ENCODE measurements at regions not wholly inside any gene's neighbourhood (a gene's known extent, or its start where the extent isn't known, plus 50 kb on each side); places are given as distances from the start of the nearest gene placed in this dataset.

GRCh38 chr2:14967729-14968128 is 335.2 kb downstream of the LRATD1 start:
- Histone ChIP-seq H3K9me3 (no peaks in the 10 kb centered on the region), H3K4me1 (ENCODE audit: low read depth) (no peaks in the 10 kb centered on the region), H3K4me3 (no peak overlapping the region), H3K36me3 (ENCODE audit: low read depth) (no peaks in the 10 kb centered on the region)
- ATAC-seq (no peak), DNase-seq (no peak)
- intact Hi-C loops (cut with DNase I, micrococcal nuclease) = no loop called here
- TF ChIP-seq, protein P1, sequence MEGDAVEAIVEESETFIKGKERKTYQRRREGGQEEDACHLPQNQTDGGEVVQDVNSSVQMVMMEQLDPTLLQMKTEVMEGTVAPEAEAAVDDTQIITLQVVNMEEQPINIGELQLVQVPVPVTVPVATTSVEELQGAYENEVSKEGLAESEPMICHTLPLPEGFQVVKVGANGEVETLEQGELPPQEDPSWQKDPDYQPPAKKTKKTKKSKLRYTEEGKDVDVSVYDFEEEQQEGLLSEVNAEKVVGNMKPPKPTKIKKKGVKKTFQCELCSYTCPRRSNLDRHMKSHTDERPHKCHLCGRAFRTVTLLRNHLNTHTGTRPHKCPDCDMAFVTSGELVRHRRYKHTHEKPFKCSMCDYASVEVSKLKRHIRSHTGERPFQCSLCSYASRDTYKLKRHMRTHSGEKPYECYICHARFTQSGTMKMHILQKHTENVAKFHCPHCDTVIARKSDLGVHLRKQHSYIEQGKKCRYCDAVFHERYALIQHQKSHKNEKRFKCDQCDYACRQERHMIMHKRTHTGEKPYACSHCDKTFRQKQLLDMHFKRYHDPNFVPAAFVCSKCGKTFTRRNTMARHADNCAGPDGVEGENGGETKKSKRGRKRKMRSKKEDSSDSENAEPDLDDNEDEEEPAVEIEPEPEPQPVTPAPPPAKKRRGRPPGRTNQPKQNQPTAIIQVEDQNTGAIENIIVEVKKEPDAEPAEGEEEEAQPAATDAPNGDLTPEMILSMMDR (IDR thresholded peaks at IDR 0.05) = no peak

DNA sequence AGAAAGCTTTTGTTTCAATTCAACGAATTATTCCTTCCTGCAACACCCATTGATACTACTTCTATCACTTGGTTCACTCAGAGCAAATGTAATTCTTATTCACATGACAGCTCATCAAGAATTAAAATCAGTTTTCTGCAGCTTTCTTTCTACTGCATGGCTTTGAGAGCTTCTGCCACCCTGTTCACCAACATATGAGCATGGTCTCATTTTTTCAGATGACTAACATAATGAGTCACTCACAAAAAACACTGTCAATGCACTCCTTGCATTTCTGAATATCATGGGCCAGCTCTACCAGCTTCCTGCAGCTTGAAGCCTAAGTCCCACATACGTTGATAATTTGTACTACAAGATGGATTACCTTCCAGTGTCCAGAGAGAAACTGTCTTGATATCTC is 342.9 kb downstream of the LRATD1 start:
- Histone ChIP-seq H3K4me1 (ENCODE audit: low read depth) (no peaks in the 10 kb centered on the region), H3K4me3 (no peak overlapping the region), H3K9me3 (no peaks in the 10 kb centered on the region), H3K36me3 (ENCODE audit: low read depth) (no peaks in the 10 kb centered on the region)
- no peak for DNase-seq
- intact Hi-C loops (cut with DNase I, micrococcal nuclease) = no loop called here
- TF ChIP-seq, protein P1 (IDR thresholded peaks at IDR 0.05) = no peak
- ATAC-seq = no peak

GRCh38 chr2:14977021-14977420 is 344.5 kb downstream of the LRATD1 start:
- intact Hi-C loops (cut with DNase I, micrococcal nuclease) = no loop called here
- H3K4me3 ChIP-seq = no peak overlapping the region
- DNase-seq = no peak
- no peaks in the 10 kb centered on the region for H3K36me3 ChIP-seq (ENCODE audit: low read depth)
- TF ChIP-seq, protein P1 (IDR thresholded peaks at IDR 0.05) = no peak
- ATAC-seq = no peak
- no peaks in the 10 kb centered on the region for H3K9me3 ChIP-seq
- H3K4me1 ChIP-seq (ENCODE audit: low read depth) = no peaks in the 10 kb centered on the region

- ATAC-seq = no peak
- DNase-seq = no peak
- Histone ChIP-seq H3K4me1 (ENCODE audit: low read depth) (no peaks in the 10 kb centered on the region), H3K36me3 (ENCODE audit: low read depth) (no peaks in the 10 kb centered on the region), H3K4me3 (no peak overlapping the region), H3K9me3 (no peaks in the 10 kb centered on the region)
- intact Hi-C loops (cut with DNase I, micrococcal nuclease) = no loop called here
- TF ChIP-seq, protein P1 (IDR thresholded peaks at IDR 0.05) = no peak
These were observed 346.3 kb downstream of the LRATD1 start for GRCh38 chr2:14978845-14979244.

- no peaks in the 10 kb centered on the region for H3K36me3 ChIP-seq (ENCODE audit: low read depth)
- no peak overlapping the region for H3K4me3 ChIP-seq
- TF ChIP-seq, protein P1 (IDR thresholded peaks at IDR 0.05) = no peak
- no peak for ATAC-seq
- no peaks in the 10 kb centered on the region for H3K9me3 ChIP-seq
- intact Hi-C loops (cut with DNase I, micrococcal nuclease) = no loop called here
- H3K4me1 ChIP-seq (ENCODE audit: low read depth) = no peaks in the 10 kb centered on the region
- DNase-seq = no peak
These were observed 350.3 kb downstream of the LRATD1 start for GRCh38 chr2:14982790-14983189.

- TF ChIP-seq, protein P1 (IDR thresholded peaks at IDR 0.05) = no peak
- Histone ChIP-seq H3K4me1 (ENCODE audit: low read depth) (no peaks in the 10 kb centered on the region), H3K36me3 (ENCODE audit: low read depth) (no peaks in the 10 kb centered on the region), H3K9me3 (no peaks in the 10 kb centered on the region), H3K4me3 (no peak overlapping the region)
- no peak for DNase-seq
- no peak for ATAC-seq
- intact Hi-C loops (cut with DNase I, micrococcal nuclease) = no loop called here
These were observed 356.1 kb downstream of the LRATD1 start for GRCh38 chr2:14988600-14988999.

Measured in mucosa of descending colon (tissue), 3 donors.